Gastrocnemius medialis (tissue), 4 donors: ENCODE measurements at regions not wholly inside any gene's neighbourhood (a gene's known extent, or its start where the extent isn't known, plus 50 kb on each side); places are given as distances from the start of the nearest gene placed in this dataset.

Experiments used
- CTCF ChIP-seq, 5 experiments: fragments of 450-650 bp in 3 of 5; fragments of 200-600 bp in 2 of 5; sonication (generic) in 2 of 5; IDR thresholded peaks in 4 of 5; conservative IDR thresholded peaks in 1 of 5; 1 replicate in 4 of 5; 2 replicates in 1 of 5; pipeline ENCODE4 v1.5.1; 2016 to 2019; ENCODE audit warnings: antibody characterized with exemption in 5 of 5, mild to moderate bottlenecking in 3 of 5, moderate library complexity in 3 of 5
- POLR2A ChIP-seq, 2 donors: fragments of 450-650 bp; IDR thresholded peaks; one replicate each; pipeline ENCODE4 v1.6.1; 2017; ENCODE audit warnings: antibody characterized with exemption in 2 of 2, mild to moderate bottlenecking in 2 of 2, moderate library complexity in 2 of 2

- TF ChIP-seq POLR2A (IDR thresholded peaks at IDR 0.05) (no peak), CTCF (IDR thresholded peaks at IDR 0.05 in 4 of 5, conservative IDR thresholded peaks at IDR 0.05 in 1 of 5) (no peak)
These were observed 123.5 kb upstream of the ZSWIM2 start for GRCh38 chr2:186972281-186972970.
